SK-N-SH (cell line): ENCODE measurements at regions not wholly inside any gene's neighbourhood (a gene's known extent, or its start where the extent isn't known, plus 50 kb on each side); places are given as distances from the start of the nearest gene placed in this dataset.

Experiments
- CTCF ChIA-PET: fragments of 300-600, 350-600 bp; formaldehyde crosslinking; extraction: SDS; loops from one replicate; lab custom pipeline; 2021; lab: Yijun Ruan, JAX
- POLR2A ChIA-PET: fragments of 350-600 bp; sonication (Branson Sonifier 250); formaldehyde crosslinking; extraction: SDS; loops from one replicate; lab custom pipeline; 2020; ENCODE audit warnings: antibody characterized with exemption, inconsistent platforms; lab: Yijun Ruan, JAX
- DNase-seq: peaks from one replicate; pipeline ENCODE4 v3.0.0; 2012
- H2AFZ ChIP-seq: fragments of 200-600 bp; sonication (generic); 2 replicates; pipeline ENCODE4 v1.8.1; 2016; ENCODE audit warnings: antibody characterized with exemption, mild to moderate bottlenecking, low read depth
- H3F3A ChIP-seq: fragments of 200-600 bp; sonication (generic); replicated peaks from 2 replicates; pipeline ENCODE3; 2016; ENCODE audit warnings: antibody characterized with exemption, mild to moderate bottlenecking; ENCODE audit not compliant: insufficient read depth
- H3K27ac ChIP-seq, 2 experiments: fragments of 200-500 bp in 1 of 2; fragments of 200-600 bp in 1 of 2; sonication (Bioruptor generic) in 1 of 2; sonication (generic), shearing (Covaris generic) in 1 of 2; 2 replicates each; pipeline versions ENCODE4 v1.5.1 to v1.6.1; 2014 to 2016; ENCODE audit warnings: low read depth in 2 of 2, inconsistent platforms in 1 of 2, low read length in 1 of 2, mild to moderate bottlenecking in 1 of 2, mixed read lengths in 1 of 2
- H3K27me3 ChIP-seq: fragments of 200-600 bp; sonication (generic), shearing (Covaris generic); 2 replicates; pipeline ENCODE4 v1.6.1; 2016; ENCODE audit warnings: mixed run types; ENCODE audit not compliant: insufficient read depth
- H3K36me3 ChIP-seq, 2 experiments: fragments of 200-500 bp in 1 of 2; fragments of 200-600 bp in 1 of 2; sonication (Bioruptor generic) in 1 of 2; sonication (generic) in 1 of 2; replicated peaks in 1 of 2; 2 replicates each; pipeline versions ENCODE3 to v1.5.1; 2014 to 2016; ENCODE audit warnings: low read length in 1 of 2, mild to moderate bottlenecking in 1 of 2; ENCODE audit not compliant: insufficient read depth in 2 of 2, control insufficient read depth in 1 of 2
- H3K4me1 ChIP-seq, 2 experiments: fragments of 200-500 bp in 1 of 2; fragments of 200-600 bp in 1 of 2; sonication (Bioruptor generic) in 1 of 2; sonication (generic), shearing (Covaris generic) in 1 of 2; 2 replicates each; pipeline versions ENCODE4 v1.5.1 to v1.6.1; 2014 to 2016; ENCODE audit warnings: low read depth in 1 of 2, low read length in 1 of 2, mixed run types in 1 of 2; ENCODE audit not compliant: insufficient read depth in 2 of 2, control insufficient read depth in 1 of 2
- H3K4me2 ChIP-seq: fragments of 200-600 bp; sonication (generic), shearing (Covaris generic); 2 replicates; pipeline ENCODE4 v1.6.1; 2017; ENCODE audit warnings: mixed run types
- H3K4me3 ChIP-seq, 2 experiments: fragments of 200-500 bp in 1 of 2; fragments of 200-600 bp in 1 of 2; sonication (Bioruptor generic) in 1 of 2; sonication (generic), shearing (Covaris generic) in 1 of 2; 2 replicates each; pipeline versions ENCODE4 v1.5.1 to v1.8.1; 2014 to 2016; ENCODE audit warnings: low read depth in 2 of 2, inconsistent platforms in 1 of 2, low read length in 1 of 2, mild to moderate bottlenecking in 1 of 2, mixed read lengths in 1 of 2, moderate library complexity in 1 of 2
- H3K79me2 ChIP-seq: fragments of 200-600 bp; sonication (generic); 2 replicates; pipeline ENCODE4 v1.8.1; 2017; ENCODE audit warnings: mild to moderate bottlenecking; ENCODE audit not compliant: insufficient read depth
- H3K9ac ChIP-seq: fragments of 200-600 bp; sonication (generic); 2 replicates; pipeline ENCODE4 v1.6.1; 2017; ENCODE audit warnings: mixed run types
- H3K9me2 ChIP-seq: fragments of 200-600 bp; sonication (generic); 2 replicates; pipeline ENCODE4 v1.6.1; 2017; ENCODE audit warnings: mixed run types
- H3K9me3 ChIP-seq: fragments of 200-600 bp; sonication (generic); 2 replicates; pipeline ENCODE4 v1.6.1; 2017; ENCODE audit warnings: mixed run types, mild to moderate bottlenecking, moderate library complexity
- H4K20me1 ChIP-seq: fragments of 200-600 bp; sonication (generic); 2 replicates; pipeline ENCODE4 v1.6.1; 2017; ENCODE audit warnings: mild to moderate bottlenecking, mixed run types; ENCODE audit not compliant: insufficient read depth
- CHD2 ChIP-seq: fragments of 150-350 bp; IDR thresholded peaks from 2 replicates; pipeline ENCODE4 v1.6.1; 2018; ENCODE audit warnings: low read length; ENCODE audit not compliant: partially characterized antibody
- EP300 ChIP-seq, 2 experiments: IDR thresholded peaks; 2 replicates each; pipeline versions ENCODE4 v1.4.0 to v1.6.1; 2012; ENCODE audit warnings: borderline replicate concordance in 1 of 2, low read depth in 1 of 2, low read length in 1 of 2
- FOSL2 ChIP-seq: IDR thresholded peaks from 2 replicates; pipeline ENCODE4 v1.4.0; 2012; ENCODE audit warnings: low read depth, mild to moderate bottlenecking, moderate library complexity, borderline replicate concordance
- GATA2 ChIP-seq: sonication (generic); formaldehyde crosslinking; IDR thresholded peaks from 2 replicates; pipeline ENCODE4 v1.5.0; 2020; ENCODE audit warnings: mild to moderate bottlenecking, missing genetic modification reagents
- JUND ChIP-seq: IDR thresholded peaks from 2 replicates; pipeline ENCODE4 v1.4.0; 2012
- MEF2A ChIP-seq: IDR thresholded peaks from 2 replicates; pipeline ENCODE4 v1.4.0; 2012; ENCODE audit warnings: low read depth, borderline replicate concordance
- RAD21 ChIP-seq: IDR thresholded peaks from 2 replicates; pipeline ENCODE4 v1.6.1; 2012; ENCODE audit warnings: mild to moderate bottlenecking, low read length
- RFX5 ChIP-seq: IDR thresholded peaks from 2 replicates; pipeline ENCODE4 v1.6.1; 2012; ENCODE audit warnings: mild to moderate bottlenecking, improper control_type of control experiment, low read length
- TCF12 ChIP-seq: IDR thresholded peaks from 2 replicates; pipeline ENCODE4 v1.4.0; 2012
- TEAD4 ChIP-seq: IDR thresholded peaks from 2 replicates; pipeline ENCODE4 v1.4.0; 2012; ENCODE audit warnings: mild to moderate bottlenecking, borderline replicate concordance; ENCODE audit not compliant: insufficient read depth
- WGBS: methylation state at CpG from one replicate; pipeline ENCODE4 v1.1.6; 2017; ENCODE audit warnings: low lambda C conversion rate; 5-methylcytosine and 5-hydroxymethylcytosine counted together
- TF ChIP-seq, protein P1 (sequence below): IDR thresholded peaks from 2 replicates; pipeline ENCODE4 v1.6.1; 2012; ENCODE audit warnings: mild to moderate bottlenecking, low read depth, low read length, moderate library complexity
- TF ChIP-seq, protein P2 (sequence below): fragments of 200-600 bp; sonication (generic); IDR thresholded peaks from 2 replicates; pipeline ENCODE4 v1.6.1; 2017; ENCODE audit warnings: antibody characterized with exemption, mild to moderate bottlenecking, moderate library complexity
- TF ChIP-seq, protein P3 (sequence below): IDR thresholded peaks from 2 replicates; pipeline ENCODE4 v1.4.0; 2012; ENCODE audit warnings: low read depth

DNA sequence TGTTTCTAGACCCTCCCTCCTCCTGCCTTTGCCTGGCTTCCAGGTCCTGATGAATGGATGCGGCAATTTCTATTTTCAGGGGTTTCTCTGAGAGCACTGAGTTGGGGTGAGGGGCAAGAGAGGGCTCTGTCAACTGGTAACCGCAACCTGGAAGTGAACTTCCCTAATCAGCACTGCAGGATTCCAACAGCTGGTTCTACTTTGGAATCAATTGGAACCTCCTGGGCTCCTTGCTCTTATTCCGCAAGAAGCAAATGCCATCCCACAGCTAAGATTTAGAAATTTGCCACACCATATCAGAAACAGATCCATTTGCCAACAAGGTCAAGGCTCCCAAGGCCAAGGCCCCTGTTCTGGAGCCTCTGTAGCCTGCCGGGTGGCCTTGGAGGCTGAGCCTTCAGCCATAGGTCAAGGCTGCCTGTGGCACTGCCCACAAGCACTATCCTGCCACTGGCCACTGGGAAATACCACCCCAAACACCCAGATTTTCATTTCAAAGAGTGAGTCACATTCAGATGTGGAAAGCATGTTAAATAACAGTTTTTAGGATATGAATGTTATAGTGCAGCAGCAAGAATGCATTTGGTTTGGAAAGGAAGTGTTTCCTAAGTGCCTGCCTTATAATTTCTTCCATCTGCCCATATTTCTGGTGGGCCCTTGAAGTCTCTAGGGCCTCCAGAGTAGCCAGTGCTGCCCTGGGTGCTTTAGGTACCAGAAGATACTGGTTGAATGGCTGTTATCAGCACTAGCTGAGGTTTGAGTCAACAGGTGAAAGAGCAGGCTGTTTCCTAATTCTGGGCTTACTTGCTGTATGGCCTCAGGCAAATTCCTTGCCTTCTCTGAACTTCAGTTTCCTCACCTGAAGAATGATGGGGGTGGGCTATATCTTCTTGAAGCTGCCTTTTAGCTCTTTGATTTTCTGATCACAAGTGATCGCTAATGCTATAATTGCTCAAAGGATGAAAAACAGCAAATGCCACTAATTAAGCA lies 56.3 kb upstream of the JUN start:
- CTCF ChIA-PET = interaction anchor here (1.6 kb wide), 1 partner anchor 14 kb away, joined by 5 read pairs; no protein-coding TSS in a partner anchor
- 0 out of 2 replicates have a peak, but pooled peaks have one; percentile 13 for TF ChIP-seq TEAD4
- no peak for TF ChIP-seq RFX5
- no peak for TF ChIP-seq GATA2
- peak; percentile 68 for TF ChIP-seq TCF12
- TF ChIP-seq JUND = peak; percentile 50
- TF ChIP-seq FOSL2 = peak; percentile 59; the same call in 1 of the 2 replicates
- no peak for TF ChIP-seq MEF2A
- TF ChIP-seq, protein P1, sequence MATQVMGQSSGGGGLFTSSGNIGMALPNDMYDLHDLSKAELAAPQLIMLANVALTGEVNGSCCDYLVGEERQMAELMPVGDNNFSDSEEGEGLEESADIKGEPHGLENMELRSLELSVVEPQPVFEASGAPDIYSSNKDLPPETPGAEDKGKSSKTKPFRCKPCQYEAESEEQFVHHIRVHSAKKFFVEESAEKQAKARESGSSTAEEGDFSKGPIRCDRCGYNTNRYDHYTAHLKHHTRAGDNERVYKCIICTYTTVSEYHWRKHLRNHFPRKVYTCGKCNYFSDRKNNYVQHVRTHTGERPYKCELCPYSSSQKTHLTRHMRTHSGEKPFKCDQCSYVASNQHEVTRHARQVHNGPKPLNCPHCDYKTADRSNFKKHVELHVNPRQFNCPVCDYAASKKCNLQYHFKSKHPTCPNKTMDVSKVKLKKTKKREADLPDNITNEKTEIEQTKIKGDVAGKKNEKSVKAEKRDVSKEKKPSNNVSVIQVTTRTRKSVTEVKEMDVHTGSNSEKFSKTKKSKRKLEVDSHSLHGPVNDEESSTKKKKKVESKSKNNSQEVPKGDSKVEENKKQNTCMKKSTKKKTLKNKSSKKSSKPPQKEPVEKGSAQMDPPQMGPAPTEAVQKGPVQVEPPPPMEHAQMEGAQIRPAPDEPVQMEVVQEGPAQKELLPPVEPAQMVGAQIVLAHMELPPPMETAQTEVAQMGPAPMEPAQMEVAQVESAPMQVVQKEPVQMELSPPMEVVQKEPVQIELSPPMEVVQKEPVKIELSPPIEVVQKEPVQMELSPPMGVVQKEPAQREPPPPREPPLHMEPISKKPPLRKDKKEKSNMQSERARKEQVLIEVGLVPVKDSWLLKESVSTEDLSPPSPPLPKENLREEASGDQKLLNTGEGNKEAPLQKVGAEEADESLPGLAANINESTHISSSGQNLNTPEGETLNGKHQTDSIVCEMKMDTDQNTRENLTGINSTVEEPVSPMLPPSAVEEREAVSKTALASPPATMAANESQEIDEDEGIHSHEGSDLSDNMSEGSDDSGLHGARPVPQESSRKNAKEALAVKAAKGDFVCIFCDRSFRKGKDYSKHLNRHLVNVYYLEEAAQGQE = 0 out of 2 replicates have a peak, but pooled peaks have one; percentile 19
- TF ChIP-seq EP300 (IDR thresholded peaks at IDR 0.05; ENCODE audit: borderline replicate concordance in 1 of 2, low read depth in 1 of 2, low read length in 1 of 2) = peak in 1 of 2 experiments; percentile 34; a peak in 1 of 4 replicates
- H3K9me2 ChIP-seq = no peaks in the 10 kb centered on the region
- H3K27me3 ChIP-seq = no peaks in the 10 kb centered on the region
- no peak for DNase-seq
- H2AFZ ChIP-seq = peak overlapping the region; percentile 67
- 86% methylated on average over 5 of the region's 5 CpGs for WGBS
- H3K4me3 ChIP-seq = no peak overlapping the region
- H3F3A ChIP-seq = peaks cover 25% of the 10 kb centered on the region
- peak overlapping the region; percentile 50 to 75; a peak in 3 of 4 replicates for H3K27ac ChIP-seq
- H3K36me3 ChIP-seq = no peaks in the 10 kb centered on the region
- H3K79me2 ChIP-seq = no peaks in the 10 kb centered on the region
- peaks cover 7 to 16% of the 10 kb centered on the region in 2 experiments; a peak in 3 of 4 replicates for H3K4me1 ChIP-seq
- POLR2A ChIA-PET = no interaction called here
- H4K20me1 ChIP-seq = no peaks in the 10 kb centered on the region
- H3K9me3 ChIP-seq = no peaks in the 10 kb centered on the region
- peak overlapping the region; percentile 32 for H3K4me2 ChIP-seq
- no peak overlapping the region for H3K9ac ChIP-seq

DNA sequence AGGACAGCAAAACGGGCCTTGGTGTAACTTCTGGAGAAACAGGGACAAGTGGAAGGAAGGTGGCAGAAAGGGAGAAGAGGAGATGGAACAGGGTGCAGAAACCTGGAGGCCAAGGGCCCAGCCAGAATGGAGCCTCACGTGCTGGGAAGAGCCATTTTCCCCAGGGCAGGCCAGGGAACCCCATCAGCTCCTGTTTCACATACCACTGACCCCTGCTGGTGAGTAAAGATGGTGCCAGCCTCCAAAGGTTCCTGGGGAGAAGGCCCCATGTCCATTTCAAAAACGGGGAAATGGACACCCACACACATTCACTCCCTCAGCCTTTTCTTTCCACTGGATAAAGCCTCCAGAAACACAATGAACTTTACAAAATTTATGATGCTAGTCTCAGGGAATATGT lies 57.6 kb upstream of the JUN start:
- Histone ChIP-seq H3K9ac (no peak overlapping the region), H3K27me3 (no peaks in the 10 kb centered on the region), H4K20me1 (no peaks in the 10 kb centered on the region), H3K4me2 (no peak overlapping the region), H3K4me3 (no peak overlapping the region), H3K9me3 (no peaks in the 10 kb centered on the region), H2AFZ (no peak overlapping the region), H3F3A (peaks cover 25% of the 10 kb centered on the region), H3K36me3 (no peaks in the 10 kb centered on the region), H3K27ac (peak overlapping the region in 1 of 2 experiments; percentile 75; a peak in 1 of 4 replicates), H3K79me2 (no peaks in the 10 kb centered on the region), H3K9me2 (no peaks in the 10 kb centered on the region), H3K4me1 (peaks cover 7 to 16% of the 10 kb centered on the region in 2 experiments; a peak in 3 of 4 replicates)
- no peak for DNase-seq
- POLR2A ChIA-PET = no interaction called here
- WGBS = 85% methylated on average over 3 of the region's 3 CpGs
- TF ChIP-seq, protein P2, sequence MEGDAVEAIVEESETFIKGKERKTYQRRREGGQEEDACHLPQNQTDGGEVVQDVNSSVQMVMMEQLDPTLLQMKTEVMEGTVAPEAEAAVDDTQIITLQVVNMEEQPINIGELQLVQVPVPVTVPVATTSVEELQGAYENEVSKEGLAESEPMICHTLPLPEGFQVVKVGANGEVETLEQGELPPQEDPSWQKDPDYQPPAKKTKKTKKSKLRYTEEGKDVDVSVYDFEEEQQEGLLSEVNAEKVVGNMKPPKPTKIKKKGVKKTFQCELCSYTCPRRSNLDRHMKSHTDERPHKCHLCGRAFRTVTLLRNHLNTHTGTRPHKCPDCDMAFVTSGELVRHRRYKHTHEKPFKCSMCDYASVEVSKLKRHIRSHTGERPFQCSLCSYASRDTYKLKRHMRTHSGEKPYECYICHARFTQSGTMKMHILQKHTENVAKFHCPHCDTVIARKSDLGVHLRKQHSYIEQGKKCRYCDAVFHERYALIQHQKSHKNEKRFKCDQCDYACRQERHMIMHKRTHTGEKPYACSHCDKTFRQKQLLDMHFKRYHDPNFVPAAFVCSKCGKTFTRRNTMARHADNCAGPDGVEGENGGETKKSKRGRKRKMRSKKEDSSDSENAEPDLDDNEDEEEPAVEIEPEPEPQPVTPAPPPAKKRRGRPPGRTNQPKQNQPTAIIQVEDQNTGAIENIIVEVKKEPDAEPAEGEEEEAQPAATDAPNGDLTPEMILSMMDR = peak; percentile 50
- TF ChIP-seq, protein P3, sequence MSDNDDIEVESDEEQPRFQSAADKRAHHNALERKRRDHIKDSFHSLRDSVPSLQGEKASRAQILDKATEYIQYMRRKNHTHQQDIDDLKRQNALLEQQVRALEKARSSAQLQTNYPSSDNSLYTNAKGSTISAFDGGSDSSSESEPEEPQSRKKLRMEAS = no peak
- TF ChIP-seq CHD2 (no peak), RAD21 (0 out of 2 replicates have a peak, but pooled peaks have one; percentile 5)
- CTCF ChIA-PET = interaction anchor here (1.3 to 2.3 kb wide), 4 partner anchors 8 to 20 kb away, joined by 3 to 5 read pairs (median 4); no protein-coding TSS in a partner anchor
